ENCODE measurements at regions not wholly inside any gene's neighbourhood (a gene's known extent, or its start where the extent isn't known, plus 50 kb on each side); places are given as distances from the start of the nearest gene placed in this dataset.

- Histone ChIP-seq H3K4me3 (ENCODE audit: low read length in 2 of 2) (no peak overlapping the region), H3K4me1 (ENCODE audit: control insufficient read depth, insufficient read depth, low read length) (no peaks in the 10 kb centered on the region), H3K9me3 (ENCODE audit: control insufficient read depth in 2 of 2, low read length in 2 of 2) (no peaks in the 10 kb centered on the region)
These were observed 485.9 kb downstream of the CAAP1 start for GRCh38 chr9:26406676-26407075.

GRCh38 chr9:26399556-26399955, 493.0 kb downstream of the CAAP1 start:
- H3K4me1 ChIP-seq (ENCODE audit: control insufficient read depth, insufficient read depth, low read length): no peaks in the 10 kb centered on the region
- no peaks in the 10 kb centered on the region for H3K36me3 ChIP-seq (ENCODE audit: control insufficient read depth in 2 of 2, insufficient read depth in 2 of 2, low read length in 2 of 2)
- no peaks in the 10 kb centered on the region for H3K9me3 ChIP-seq (ENCODE audit: control insufficient read depth in 2 of 2, low read length in 2 of 2)
- H3K9ac ChIP-seq (ENCODE audit: low read length in 2 of 2): no peak overlapping the region
- H3K27ac ChIP-seq (ENCODE audit: low read length): no peak overlapping the region
- H3K27me3 ChIP-seq (ENCODE audit: control insufficient read depth in 1 of 2, insufficient read depth in 2 of 2, low read length in 2 of 2): no peaks in the 10 kb centered on the region
- no peak overlapping the region for H3K4me3 ChIP-seq (ENCODE audit: low read length in 2 of 2)

More at GRCh38 chr9:26406676-26407075, 485.9 kb downstream of the CAAP1 start:
- H3K36me3 ChIP-seq (ENCODE audit: control insufficient read depth in 2 of 2, insufficient read depth in 2 of 2, low read length in 2 of 2): no peaks in the 10 kb centered on the region
- no peak overlapping the region for H3K27ac ChIP-seq (ENCODE audit: low read length)
- no peaks in the 10 kb centered on the region for H3K27me3 ChIP-seq (ENCODE audit: control insufficient read depth in 1 of 2, insufficient read depth in 2 of 2, low read length in 2 of 2)
- no peak overlapping the region for H3K9ac ChIP-seq (ENCODE audit: low read length in 2 of 2)

GRCh38 chr9:26394025-26394424, 498.6 kb downstream of the CAAP1 start:
- no peak overlapping the region for H3K4me3 ChIP-seq (ENCODE audit: low read length in 2 of 2)
- no peaks in the 10 kb centered on the region for H3K27me3 ChIP-seq (ENCODE audit: control insufficient read depth in 1 of 2, insufficient read depth in 2 of 2, low read length in 2 of 2)
- peaks cover 0 to 3% of the 10 kb centered on the region in 2 donors for H3K9me3 ChIP-seq (ENCODE audit: control insufficient read depth in 2 of 2, low read length in 2 of 2)
- H3K9ac ChIP-seq (ENCODE audit: low read length in 2 of 2): no peak overlapping the region
- no peaks in the 10 kb centered on the region for H3K36me3 ChIP-seq (ENCODE audit: control insufficient read depth in 2 of 2, insufficient read depth in 2 of 2, low read length in 2 of 2)
- no peaks in the 10 kb centered on the region for H3K4me1 ChIP-seq (ENCODE audit: control insufficient read depth, insufficient read depth, low read length)
- H3K27ac ChIP-seq (ENCODE audit: low read length): no peak overlapping the region

GRCh38 chr9:26392639-26393038, 500.0 kb downstream of the CAAP1 start:
- Histone ChIP-seq H3K4me3 (ENCODE audit: low read length in 2 of 2) (no peak overlapping the region), H3K9ac (ENCODE audit: low read length in 2 of 2) (no peak overlapping the region), H3K9me3 (ENCODE audit: control insufficient read depth in 2 of 2, low read length in 2 of 2) (peaks cover 0 to 6% of the 10 kb centered on the region in 2 donors), H3K27me3 (ENCODE audit: control insufficient read depth in 1 of 2, insufficient read depth in 2 of 2, low read length in 2 of 2) (no peaks in the 10 kb centered on the region), H3K4me1 (ENCODE audit: control insufficient read depth, insufficient read depth, low read length) (no peaks in the 10 kb centered on the region), H3K27ac (ENCODE audit: low read length) (no peak overlapping the region), H3K36me3 (ENCODE audit: control insufficient read depth in 2 of 2, insufficient read depth in 2 of 2, low read length in 2 of 2) (no peaks in the 10 kb centered on the region)

- Histone ChIP-seq H3K36me3 (ENCODE audit: control insufficient read depth in 2 of 2, insufficient read depth in 2 of 2, low read length in 2 of 2) (no peaks in the 10 kb centered on the region), H3K4me1 (ENCODE audit: control insufficient read depth, insufficient read depth, low read length) (no peaks in the 10 kb centered on the region), H3K4me3 (ENCODE audit: low read length in 2 of 2) (no peak overlapping the region), H3K9me3 (ENCODE audit: control insufficient read depth in 2 of 2, low read length in 2 of 2) (peaks cover 0 to 6% of the 10 kb centered on the region in 2 donors), H3K9ac (ENCODE audit: low read length in 2 of 2) (no peak overlapping the region), H3K27ac (ENCODE audit: low read length) (no peak overlapping the region), H3K27me3 (ENCODE audit: control insufficient read depth in 1 of 2, insufficient read depth in 2 of 2, low read length in 2 of 2) (no peaks in the 10 kb centered on the region)
These were observed 501.6 kb downstream of the CAAP1 start for GRCh38 chr9:26391036-26391435.

- H3K27ac ChIP-seq (ENCODE audit: low read length): no peak overlapping the region
- no peak overlapping the region for H3K4me3 ChIP-seq (ENCODE audit: low read length in 2 of 2)
- no peaks in the 10 kb centered on the region for H3K4me1 ChIP-seq (ENCODE audit: control insufficient read depth, insufficient read depth, low read length)
- no peak overlapping the region for H3K9ac ChIP-seq (ENCODE audit: low read length in 2 of 2)
- no peaks in the 10 kb centered on the region for H3K27me3 ChIP-seq (ENCODE audit: control insufficient read depth in 1 of 2, insufficient read depth in 2 of 2, low read length in 2 of 2)
- no peaks in the 10 kb centered on the region for H3K9me3 ChIP-seq (ENCODE audit: control insufficient read depth in 2 of 2, low read length in 2 of 2)
- H3K36me3 ChIP-seq (ENCODE audit: control insufficient read depth in 2 of 2, insufficient read depth in 2 of 2, low read length in 2 of 2): no peaks in the 10 kb centered on the region
These were observed 517.2 kb downstream of the CAAP1 start for GRCh38 chr9:26375448-26375847.

- no peaks in the 10 kb centered on the region for H3K36me3 ChIP-seq (ENCODE audit: control insufficient read depth in 2 of 2, insufficient read depth in 2 of 2, low read length in 2 of 2)
- no peaks in the 10 kb centered on the region for H3K9me3 ChIP-seq (ENCODE audit: control insufficient read depth in 2 of 2, low read length in 2 of 2)
- H3K9ac ChIP-seq (ENCODE audit: low read length in 2 of 2): no peak overlapping the region
- H3K27me3 ChIP-seq (ENCODE audit: control insufficient read depth in 1 of 2, insufficient read depth in 2 of 2, low read length in 2 of 2): no peaks in the 10 kb centered on the region
- no peak overlapping the region for H3K27ac ChIP-seq (ENCODE audit: low read length)
- no peak overlapping the region for H3K4me3 ChIP-seq (ENCODE audit: low read length in 2 of 2)
- no peaks in the 10 kb centered on the region for H3K4me1 ChIP-seq (ENCODE audit: control insufficient read depth, insufficient read depth, low read length)
These were observed 519.0 kb downstream of the CAAP1 start for GRCh38 chr9:26373616-26374015.

- Histone ChIP-seq H3K27me3 (ENCODE audit: control insufficient read depth in 1 of 2, insufficient read depth in 2 of 2, low read length in 2 of 2) (no peaks in the 10 kb centered on the region), H3K4me1 (ENCODE audit: control insufficient read depth, insufficient read depth, low read length) (no peaks in the 10 kb centered on the region), H3K9me3 (ENCODE audit: control insufficient read depth in 2 of 2, low read length in 2 of 2) (no peaks in the 10 kb centered on the region), H3K27ac (ENCODE audit: low read length) (no peak overlapping the region), H3K36me3 (ENCODE audit: control insufficient read depth in 2 of 2, insufficient read depth in 2 of 2, low read length in 2 of 2) (no peaks in the 10 kb centered on the region), H3K9ac (ENCODE audit: low read length in 2 of 2) (no peak overlapping the region), H3K4me3 (ENCODE audit: low read length in 2 of 2) (no peak overlapping the region)
These were observed 521.4 kb downstream of the CAAP1 start for GRCh38 chr9:26371236-26371635.

GRCh38 chr9:26369093-26369492, 523.5 kb downstream of the CAAP1 start:
- Histone ChIP-seq H3K9ac (ENCODE audit: low read length in 2 of 2) (no peak overlapping the region), H3K4me1 (ENCODE audit: control insufficient read depth, insufficient read depth, low read length) (no peaks in the 10 kb centered on the region), H3K4me3 (ENCODE audit: low read length in 2 of 2) (no peak overlapping the region), H3K27me3 (ENCODE audit: control insufficient read depth in 1 of 2, insufficient read depth in 2 of 2, low read length in 2 of 2) (no peaks in the 10 kb centered on the region), H3K9me3 (ENCODE audit: control insufficient read depth in 2 of 2, low read length in 2 of 2) (no peaks in the 10 kb centered on the region), H3K36me3 (ENCODE audit: control insufficient read depth in 2 of 2, insufficient read depth in 2 of 2, low read length in 2 of 2) (no peaks in the 10 kb centered on the region), H3K27ac (ENCODE audit: low read length) (no peak overlapping the region)

- Histone ChIP-seq H3K4me3 (ENCODE audit: low read length in 2 of 2) (no peak overlapping the region), H3K36me3 (ENCODE audit: control insufficient read depth in 2 of 2, insufficient read depth in 2 of 2, low read length in 2 of 2) (no peaks in the 10 kb centered on the region), H3K27ac (ENCODE audit: low read length) (no peak overlapping the region), H3K9me3 (ENCODE audit: control insufficient read depth in 2 of 2, low read length in 2 of 2) (no peaks in the 10 kb centered on the region), H3K9ac (ENCODE audit: low read length in 2 of 2) (no peak overlapping the region), H3K27me3 (ENCODE audit: control insufficient read depth in 1 of 2, insufficient read depth in 2 of 2, low read length in 2 of 2) (no peaks in the 10 kb centered on the region), H3K4me1 (ENCODE audit: control insufficient read depth, insufficient read depth, low read length) (no peaks in the 10 kb centered on the region)
These were observed 524.4 kb downstream of the CAAP1 start for GRCh38 chr9:26368241-26368640.

- no peak overlapping the region for H3K4me3 ChIP-seq (ENCODE audit: low read length in 2 of 2)
- H3K27ac ChIP-seq (ENCODE audit: low read length): no peak overlapping the region
- H3K27me3 ChIP-seq (ENCODE audit: control insufficient read depth in 1 of 2, insufficient read depth in 2 of 2, low read length in 2 of 2): no peaks in the 10 kb centered on the region
- H3K9ac ChIP-seq (ENCODE audit: low read length in 2 of 2): no peak overlapping the region
- no peaks in the 10 kb centered on the region for H3K9me3 ChIP-seq (ENCODE audit: control insufficient read depth in 2 of 2, low read length in 2 of 2)
- no peaks in the 10 kb centered on the region for H3K4me1 ChIP-seq (ENCODE audit: control insufficient read depth, insufficient read depth, low read length)
- H3K36me3 ChIP-seq (ENCODE audit: control insufficient read depth in 2 of 2, insufficient read depth in 2 of 2, low read length in 2 of 2): no peaks in the 10 kb centered on the region
These were observed 531.6 kb downstream of the CAAP1 start for GRCh38 chr9:26361010-26361409.
